ENCODE measurements at regions not wholly inside any gene's neighbourhood (a gene's known extent, or its start where the extent isn't known, plus 50 kb on each side); places are given as distances from the start of the nearest gene placed in this dataset.
"Not testable (repeated sequence)": the region's sequence is repeated elsewhere in the genome, so short reads cannot be mapped to it uniquely, and the experiment has no call there.

GRCh38 chr21:28069450-28069923 lies 923.2 kb downstream of the LTN1 start:
- peak in 1 of 4 donors; percentile 16 for DNase-seq (ENCODE audit: low read depth in 4 of 4, low spot score in 3 of 4)

GRCh38 chr21:28068455-28069358 lies 924.0 kb downstream of the LTN1 start:
- DNase-seq (ENCODE audit: low read depth in 4 of 4, low spot score in 3 of 4), result no peak

GRCh38 chr21:28066596-28067387 lies 925.9 kb downstream of the LTN1 start:
- DNase-seq (ENCODE audit: low read depth in 4 of 4, low spot score in 3 of 4), result peak in 1 of 4 donors; percentile 14

- no peak for DNase-seq (ENCODE audit: low read depth in 4 of 4, low spot score in 3 of 4)
Observed at GRCh38 chr21:28066076-28066475, 926.6 kb downstream of the LTN1 start.

GRCh38 chr21:28063241-28064216 lies 929.1 kb downstream of the LTN1 start:
- DNase-seq (ENCODE audit: low read depth in 4 of 4, low spot score in 3 of 4), result no peak

GRCh38 chr21:28052956-28053355 lies 939.7 kb downstream of the LTN1 start:
- DNase-seq (ENCODE audit: low read depth in 4 of 4, low spot score in 3 of 4), result not testable (repeated sequence)

GRCh38 chr21:28051649-28052048 lies 941.0 kb downstream of the LTN1 start:
- DNase-seq (ENCODE audit: low read depth in 4 of 4, low spot score in 3 of 4), result peak in 1 of 4 donors; percentile 28

- DNase-seq (ENCODE audit: low read depth in 4 of 4, low spot score in 3 of 4), result not testable (repeated sequence)
Observed at GRCh38 chr21:28035692-28036091, 957.0 kb downstream of the LTN1 start.

- DNase-seq (ENCODE audit: low read depth in 4 of 4, low spot score in 3 of 4), result not testable (repeated sequence)
Observed at GRCh38 chr21:28034916-28035315, 957.8 kb downstream of the LTN1 start.

GRCh38 chr21:28034334-28034733 lies 958.3 kb downstream of the LTN1 start:
- peak in 3 of 4 donors; percentile 11 to 43 (median 12) for DNase-seq (ENCODE audit: low read depth in 4 of 4, low spot score in 3 of 4)

- DNase-seq (ENCODE audit: low read depth in 4 of 4, low spot score in 3 of 4), result not testable (repeated sequence)
Observed at GRCh38 chr21:28032652-28033051, 960.0 kb downstream of the LTN1 start.

GRCh38 chr21:28031066-28031465 lies 961.6 kb downstream of the LTN1 start:
- not testable (repeated sequence) for DNase-seq (ENCODE audit: low read depth in 4 of 4, low spot score in 3 of 4)

- no peak for DNase-seq (ENCODE audit: low read depth in 4 of 4, low spot score in 3 of 4)
Observed at GRCh38 chr21:28025111-28025510, 967.6 kb downstream of the LTN1 start.

GRCh38 chr21:28018741-28019669 lies 973.7 kb downstream of the LTN1 start:
- DNase-seq (ENCODE audit: low read depth in 4 of 4, low spot score in 3 of 4), result no peak

- DNase-seq (ENCODE audit: low read depth in 4 of 4, low spot score in 3 of 4), result no peak
Observed at GRCh38 chr21:28018213-28018612, 974.5 kb downstream of the LTN1 start.

- no peak for DNase-seq (ENCODE audit: low read depth in 4 of 4, low spot score in 3 of 4)
Observed at GRCh38 chr21:28016571-28016970, 976.1 kb downstream of the LTN1 start.

GRCh38 chr21:28013123-28013522 lies 979.6 kb downstream of the LTN1 start:
- not testable (repeated sequence) for DNase-seq (ENCODE audit: low read depth in 4 of 4, low spot score in 3 of 4)

GRCh38 chr21:28011970-28012369 lies 980.7 kb downstream of the LTN1 start:
- DNase-seq (ENCODE audit: low read depth in 4 of 4, low spot score in 3 of 4), result not testable (repeated sequence)

- not testable (repeated sequence) for DNase-seq (ENCODE audit: low read depth in 4 of 4, low spot score in 3 of 4)
Observed at GRCh38 chr21:28008245-28008644, 984.4 kb downstream of the LTN1 start.
